DOHH2 (cell line): ENCODE measurements at regions not wholly inside any gene's neighbourhood (a gene's known extent, or its start where the extent isn't known, plus 50 kb on each side); places are given as distances from the start of the nearest gene placed in this dataset.
"Not testable (repeated sequence)": the region's sequence is repeated elsewhere in the genome, so short reads cannot be mapped to it uniquely, and the experiment has no call there.

Experiments used
- H3F3A ChIP-seq: fragments of 200-600 bp; sonication (generic), shearing (Covaris generic); 2 replicates; pipeline ENCODE4 v1.6.0; 2016; ENCODE audit warnings: antibody characterized with exemption, mild to moderate bottlenecking; ENCODE audit not compliant: control insufficient read depth, insufficient read depth
- H3K27ac ChIP-seq: fragments of 200-600 bp; sonication (generic); 2 replicates; pipeline ENCODE4 v1.5.1; 2014; ENCODE audit warnings: low read depth, mild to moderate bottlenecking, low read length, moderate library complexity
- H3K27me3 ChIP-seq: fragments of 200-600 bp; sonication (generic); 2 replicates; pipeline ENCODE4 v1.6.1; 2014; ENCODE audit warnings: mild to moderate bottlenecking, low read length, mixed read lengths; ENCODE audit not compliant: control insufficient read depth
- H3K36me3 ChIP-seq: fragments of 200-600 bp; sonication (generic); 2 replicates; pipeline ENCODE4 v1.6.1; 2014; ENCODE audit warnings: mild to moderate bottlenecking, low read length, moderate library complexity, mixed read lengths; ENCODE audit not compliant: control insufficient read depth
- H3K4me1 ChIP-seq: fragments of 200-600 bp; sonication (generic); 2 replicates; pipeline ENCODE4 v1.6.1; 2014; ENCODE audit warnings: mild to moderate bottlenecking, low read length, mixed read lengths; ENCODE audit not compliant: control insufficient read depth
- H3K4me2 ChIP-seq: fragments of 200-600 bp; sonication (generic); 2 replicates; pipeline ENCODE4 v1.6.0; 2014; ENCODE audit warnings: mild to moderate bottlenecking, low read length, moderate library complexity
- H3K4me3 ChIP-seq: fragments of 200-600 bp; sonication (generic); 2 replicates; pipeline ENCODE4 v1.5.1; 2014; ENCODE audit warnings: mild to moderate bottlenecking, low read length, mixed read lengths
- H3K79me2 ChIP-seq: fragments of 200-600 bp; sonication (generic); 2 replicates; pipeline ENCODE4 v1.6.1; 2014; ENCODE audit warnings: mild to moderate bottlenecking, low read length, mixed read lengths; ENCODE audit not compliant: control insufficient read depth
- H3K9me2 ChIP-seq: fragments of 200-600 bp; sonication (generic); replicated peaks from 2 replicates; pipeline ENCODE4 v1.6.1; 2014; ENCODE audit warnings: mild to moderate bottlenecking, low read length, mixed read lengths; ENCODE audit not compliant: control insufficient read depth
- H3K9me3 ChIP-seq: fragments of 200-600 bp; sonication (generic); 2 replicates; pipeline ENCODE4 v1.6.1; 2014; ENCODE audit warnings: antibody characterized with exemption, low read length, mixed read lengths; ENCODE audit not compliant: control insufficient read depth, insufficient read depth
- H4K20me1 ChIP-seq: fragments of 200-600 bp; sonication (generic); 2 replicates; pipeline ENCODE4 v1.6.0; 2014; ENCODE audit warnings: low read depth, mild to moderate bottlenecking, antibody characterized with exemption, low read length, moderate library complexity; ENCODE audit not compliant: control insufficient read depth, insufficient read depth
- CTCF ChIP-seq: fragments of 200-600 bp; sonication (generic); IDR thresholded peaks from one replicate; pipeline ENCODE4 v1.5.1; 2014; ENCODE audit warnings: antibody characterized with exemption, mild to moderate bottlenecking, low read depth, low read length; ENCODE audit not compliant: poor library complexity, severe bottlenecking
- EZH2phosphoT487 ChIP-seq: fragments of 200-600 bp; sonication (generic); IDR thresholded peaks from 2 replicates; pipeline ENCODE4 v1.6.1; 2017; ENCODE audit warnings: borderline replicate concordance, mild to moderate bottlenecking, antibody characterized with exemption, low read length, moderate library complexity, mixed read lengths

GRCh38 chr1:65541865-65542264 lies 121.4 kb downstream of the LEPR start:
- no peaks in the 10 kb centered on the region for H3K27me3 ChIP-seq
- no peak overlapping the region for H3K4me2 ChIP-seq
- no peaks in the 10 kb centered on the region for H4K20me1 ChIP-seq
- no peaks in the 10 kb centered on the region for H3K9me3 ChIP-seq
- no peaks in the 10 kb centered on the region for H3F3A ChIP-seq
- no peaks in the 10 kb centered on the region for H3K4me1 ChIP-seq
- H3K79me2 ChIP-seq = no peaks in the 10 kb centered on the region
- H3K27ac ChIP-seq = no peak overlapping the region
- no peak for TF ChIP-seq CTCF
- TF ChIP-seq EZH2phosphoT487 = no peak
- H3K9me2 ChIP-seq = no peaks in the 10 kb centered on the region
- H3K4me3 ChIP-seq = no peak overlapping the region
- no peaks in the 10 kb centered on the region for H3K36me3 ChIP-seq

GRCh38 chr1:65542592-65542991 lies 122.1 kb downstream of the LEPR start:
- H3K9me3 ChIP-seq, H3F3A ChIP-seq, H3K79me2 ChIP-seq, H3K4me1 ChIP-seq, H3K27ac ChIP-seq, H4K20me1 ChIP-seq, H3K4me3 ChIP-seq, H3K36me3 ChIP-seq, H3K27me3 ChIP-seq, H3K9me2 ChIP-seq, H3K4me2 ChIP-seq: not testable (repeated sequence)

- not testable (repeated sequence) for H3K9me3 ChIP-seq, H3K4me2 ChIP-seq, H3K79me2 ChIP-seq, H3K4me1 ChIP-seq, H3K27me3 ChIP-seq, H3K4me3 ChIP-seq, H3F3A ChIP-seq, H3K36me3 ChIP-seq, H3K27ac ChIP-seq, H3K9me2 ChIP-seq, H4K20me1 ChIP-seq
Measured at GRCh38 chr1:65550306-65551010, 130.0 kb downstream of the LEPR start.

GRCh38 chr1:65552484-65552883 lies 132.0 kb downstream of the LEPR start:
- not testable (repeated sequence) for H3K4me3 ChIP-seq, H3K9me3 ChIP-seq, H3K4me2 ChIP-seq, H3K79me2 ChIP-seq, H3K9me2 ChIP-seq, H3K27me3 ChIP-seq, H4K20me1 ChIP-seq, H3K27ac ChIP-seq, H3K4me1 ChIP-seq, H3K36me3 ChIP-seq, H3F3A ChIP-seq

GRCh38 chr1:65554086-65554764 lies 133.8 kb downstream of the LEPR start:
- not testable (repeated sequence) for H3K4me3 ChIP-seq, H3K27me3 ChIP-seq, H4K20me1 ChIP-seq, H3K27ac ChIP-seq, H3K79me2 ChIP-seq, H3K4me1 ChIP-seq, H3K9me2 ChIP-seq, H3K9me3 ChIP-seq, H3K4me2 ChIP-seq, H3F3A ChIP-seq, H3K36me3 ChIP-seq
